ENCODE measurements at regions not wholly inside any gene's neighbourhood (a gene's known extent, or its start where the extent isn't known, plus 50 kb on each side); places are given as distances from the start of the nearest gene placed in this dataset.

DNA sequence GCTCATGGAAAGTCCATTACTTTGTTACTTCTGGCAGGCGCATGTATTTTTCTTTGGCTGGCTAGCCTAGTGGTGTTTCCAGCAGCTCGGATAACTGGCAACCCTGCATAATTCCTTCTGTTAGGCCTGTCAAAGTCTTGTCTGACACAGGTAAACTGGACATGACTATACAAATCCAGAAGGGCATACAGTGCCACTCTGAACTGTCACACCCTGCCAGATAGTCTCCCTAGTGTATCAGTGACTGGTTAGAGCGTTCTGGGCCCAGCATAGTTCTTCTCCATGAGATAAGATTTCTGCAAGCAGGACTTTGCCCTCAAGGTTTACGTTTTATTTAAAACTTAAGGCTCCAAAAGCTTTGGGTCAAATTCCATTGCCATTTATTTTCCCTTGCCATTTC, 177.7 kb upstream of the GORAB start:
- H3K4me2 ChIP-seq (ENCODE audit: low read length) = no peak overlapping the region
- H3K9me2 ChIP-seq (ENCODE audit: insufficient read depth, low read length) = no peaks in the 10 kb centered on the region
- no peak overlapping the region for H3K4me3 ChIP-seq (ENCODE audit: low read depth, low read length, poor library complexity, severe bottlenecking)
- H4K20me1 ChIP-seq (ENCODE audit: insufficient read depth, low read length) = no peaks in the 10 kb centered on the region
- DNase-seq (ENCODE audit: low spot score) = no peak
- H3K36me3 ChIP-seq (ENCODE audit: insufficient read depth, low read length) = no peaks in the 10 kb centered on the region
- TF ChIP-seq EZH2phosphoT487 (IDR thresholded peaks at IDR 0.05; ENCODE audit: borderline replicate concordance, low read depth, low read length) = no peak
- TF ChIP-seq, protein P1, sequence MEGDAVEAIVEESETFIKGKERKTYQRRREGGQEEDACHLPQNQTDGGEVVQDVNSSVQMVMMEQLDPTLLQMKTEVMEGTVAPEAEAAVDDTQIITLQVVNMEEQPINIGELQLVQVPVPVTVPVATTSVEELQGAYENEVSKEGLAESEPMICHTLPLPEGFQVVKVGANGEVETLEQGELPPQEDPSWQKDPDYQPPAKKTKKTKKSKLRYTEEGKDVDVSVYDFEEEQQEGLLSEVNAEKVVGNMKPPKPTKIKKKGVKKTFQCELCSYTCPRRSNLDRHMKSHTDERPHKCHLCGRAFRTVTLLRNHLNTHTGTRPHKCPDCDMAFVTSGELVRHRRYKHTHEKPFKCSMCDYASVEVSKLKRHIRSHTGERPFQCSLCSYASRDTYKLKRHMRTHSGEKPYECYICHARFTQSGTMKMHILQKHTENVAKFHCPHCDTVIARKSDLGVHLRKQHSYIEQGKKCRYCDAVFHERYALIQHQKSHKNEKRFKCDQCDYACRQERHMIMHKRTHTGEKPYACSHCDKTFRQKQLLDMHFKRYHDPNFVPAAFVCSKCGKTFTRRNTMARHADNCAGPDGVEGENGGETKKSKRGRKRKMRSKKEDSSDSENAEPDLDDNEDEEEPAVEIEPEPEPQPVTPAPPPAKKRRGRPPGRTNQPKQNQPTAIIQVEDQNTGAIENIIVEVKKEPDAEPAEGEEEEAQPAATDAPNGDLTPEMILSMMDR (conservative IDR thresholded peaks at IDR 0.05; ENCODE audit: low read length) = no peak
- H2AFZ ChIP-seq (ENCODE audit: low read length) = no peak overlapping the region
- H3K9me3 ChIP-seq (ENCODE audit: low read length) = no peaks in the 10 kb centered on the region
- intact Hi-C loops (cut with micrococcal nuclease; ENCODE audit: unreplicated experiment) = no loop called here
- CTCF ChIA-PET (ENCODE audit: unreplicated experiment) = no interaction called here
- H3K27ac ChIP-seq (ENCODE audit: low read depth, low read length, poor library complexity, severe bottlenecking) = no peak overlapping the region
- no TSS peak for BruUV-seq (replicated peaks)
- no peaks in the 10 kb centered on the region for H3K79me2 ChIP-seq (ENCODE audit: insufficient read depth, low read depth, low read length)
- H3K4me1 ChIP-seq (ENCODE audit: insufficient read depth, low read length, poor library complexity, severe bottlenecking) = no peaks in the 10 kb centered on the region
- POLR2A ChIA-PET = interaction anchor here (0.6 to 0.8 kb wide), 3 partner anchors 13 to 96 kb away, joined by 3 read pairs; no protein-coding TSS in a partner anchor

DNA sequence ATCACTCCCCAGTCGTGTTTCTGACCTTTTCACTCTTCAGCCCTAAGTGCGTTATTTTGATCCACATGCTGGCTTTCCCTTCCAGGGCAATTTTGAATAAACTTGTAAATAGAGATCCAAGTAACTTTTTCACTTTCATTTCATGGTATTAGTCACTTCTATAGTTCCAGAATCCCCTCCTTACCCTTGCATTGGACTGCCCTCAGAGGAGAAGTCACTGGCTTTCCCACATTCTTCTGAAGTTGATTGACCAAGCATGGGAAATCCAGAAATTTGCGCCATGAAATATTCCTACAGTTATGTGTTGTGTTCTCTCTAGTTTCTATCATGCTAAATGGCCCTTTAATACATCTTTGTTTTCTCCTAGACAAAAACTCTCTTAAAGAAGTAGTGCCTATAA, 177.3 kb upstream of the GORAB start:
- TF ChIP-seq, protein P1 (conservative IDR thresholded peaks at IDR 0.05; ENCODE audit: low read length) = no peak
- TF ChIP-seq EZH2phosphoT487 (IDR thresholded peaks at IDR 0.05; ENCODE audit: borderline replicate concordance, low read depth, low read length) = no peak
- no peaks in the 10 kb centered on the region for H3K4me1 ChIP-seq (ENCODE audit: insufficient read depth, low read length, poor library complexity, severe bottlenecking)
- no peak overlapping the region for H3K4me3 ChIP-seq (ENCODE audit: low read depth, low read length, poor library complexity, severe bottlenecking)
- H3K36me3 ChIP-seq (ENCODE audit: insufficient read depth, low read length) = no peaks in the 10 kb centered on the region
- H4K20me1 ChIP-seq (ENCODE audit: insufficient read depth, low read length) = no peaks in the 10 kb centered on the region
- no peak for DNase-seq (ENCODE audit: low spot score)
- POLR2A ChIA-PET = interaction anchor here (0.6 to 0.8 kb wide), 2 partner anchors 24 to 96 kb away, joined by 3 read pairs; no protein-coding TSS in a partner anchor
- no peak overlapping the region for H2AFZ ChIP-seq (ENCODE audit: low read length)
- no peaks in the 10 kb centered on the region for H3K79me2 ChIP-seq (ENCODE audit: insufficient read depth, low read depth, low read length)
- no TSS peak for BruUV-seq (replicated peaks)
- H3K27ac ChIP-seq (ENCODE audit: low read depth, low read length, poor library complexity, severe bottlenecking) = no peak overlapping the region
- H3K4me2 ChIP-seq (ENCODE audit: low read length) = no peak overlapping the region
- H3K9me3 ChIP-seq (ENCODE audit: low read length) = no peaks in the 10 kb centered on the region
- intact Hi-C loops (cut with micrococcal nuclease; ENCODE audit: unreplicated experiment) = no loop called here
- H3K9me2 ChIP-seq (ENCODE audit: insufficient read depth, low read length) = no peaks in the 10 kb centered on the region
- CTCF ChIA-PET (ENCODE audit: unreplicated experiment) = no interaction called here

DNA sequence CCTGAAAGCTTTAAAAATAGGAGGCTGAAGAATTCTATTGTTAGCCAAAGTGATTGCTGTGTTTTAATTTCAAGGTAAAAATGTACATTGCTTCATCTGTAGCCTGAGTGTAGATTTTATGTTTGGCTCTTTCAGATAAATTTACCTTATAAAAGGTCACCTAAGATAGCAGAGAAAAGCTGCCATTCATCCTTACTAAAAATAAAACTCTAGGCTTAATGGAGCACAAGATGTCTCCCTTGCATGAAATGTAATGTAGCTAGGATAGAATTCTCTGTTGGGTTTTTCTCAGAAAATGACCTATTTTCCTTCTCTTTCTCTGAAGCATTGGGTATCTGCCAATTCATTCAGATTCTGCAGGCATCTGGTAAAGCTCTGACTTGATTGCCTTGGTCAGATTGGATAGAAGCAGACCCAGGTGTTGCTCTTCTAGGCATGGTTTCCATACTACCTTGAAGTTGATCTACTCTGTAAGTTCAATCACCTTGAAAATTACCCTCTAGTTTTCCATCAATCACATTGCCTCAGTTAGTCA, 176.6 kb upstream of the GORAB start:
- Histone ChIP-seq H3K4me3 (ENCODE audit: low read depth, low read length, poor library complexity, severe bottlenecking) (no peak overlapping the region), H3K9me3 (ENCODE audit: low read length) (no peaks in the 10 kb centered on the region; the same call in 1 of the 2 replicates), H3K36me3 (ENCODE audit: insufficient read depth, low read length) (no peaks in the 10 kb centered on the region), H3K79me2 (ENCODE audit: insufficient read depth, low read depth, low read length) (no peaks in the 10 kb centered on the region), H3K4me1 (ENCODE audit: insufficient read depth, low read length, poor library complexity, severe bottlenecking) (no peaks in the 10 kb centered on the region), H3K27ac (ENCODE audit: low read depth, low read length, poor library complexity, severe bottlenecking) (no peak overlapping the region), H4K20me1 (ENCODE audit: insufficient read depth, low read length) (no peaks in the 10 kb centered on the region), H2AFZ (ENCODE audit: low read length) (no peak overlapping the region), H3K9me2 (ENCODE audit: insufficient read depth, low read length) (no peaks in the 10 kb centered on the region), H3K4me2 (ENCODE audit: low read length) (no peak overlapping the region)
- intact Hi-C loops (cut with micrococcal nuclease; ENCODE audit: unreplicated experiment) = no loop called here
- ChIA-PET CTCF (ENCODE audit: unreplicated experiment) (no interaction called here), POLR2A (no interaction called here)
- no peak for DNase-seq (ENCODE audit: low spot score)
- no peak for TF ChIP-seq EZH2phosphoT487 (IDR thresholded peaks at IDR 0.05; ENCODE audit: borderline replicate concordance, low read depth, low read length)
- TF ChIP-seq, protein P1 (conservative IDR thresholded peaks at IDR 0.05; ENCODE audit: low read length) = no peak
- BruUV-seq (replicated peaks) = no TSS peak

Data from OCI-LY7 (cell line).